ENCODE measurements at regions not wholly inside any gene's neighbourhood (a gene's known extent, or its start where the extent isn't known, plus 50 kb on each side); places are given as distances from the start of the nearest gene placed in this dataset.

DNA sequence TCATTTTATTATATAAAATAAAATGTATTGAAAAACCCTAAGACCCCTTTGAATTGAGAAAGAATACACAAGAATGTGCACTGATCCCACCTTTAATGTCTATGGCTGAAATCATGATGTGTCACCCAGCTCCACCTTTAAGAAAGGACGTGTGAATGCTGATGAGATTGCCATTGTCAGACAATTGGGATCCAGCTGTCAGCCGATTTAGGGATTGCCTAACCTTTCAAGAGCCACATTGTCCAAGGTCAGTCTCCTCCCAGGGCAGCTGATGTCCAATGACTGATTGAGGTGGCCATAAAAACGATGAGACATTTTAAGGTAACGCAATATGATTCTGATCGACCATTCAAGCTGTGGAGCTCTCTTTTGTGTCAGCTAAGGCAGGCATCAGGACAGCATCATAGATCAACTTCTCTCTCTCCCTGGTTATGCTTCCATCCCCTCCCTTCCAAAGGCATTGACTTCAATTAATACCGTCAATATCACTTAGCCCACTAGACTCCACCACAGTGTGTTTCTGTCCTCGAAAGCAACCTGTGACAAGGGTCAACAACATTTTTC lies 1676.4 kb downstream of the PCDH7 start:
- CTCF ChIA-PET, result no interaction called here
- POLR2A ChIA-PET, result no interaction called here
- TF ChIP-seq CTCF (IDR thresholded peaks at IDR 0.05; ENCODE audit: control extremely low read depth, extremely low read depth, low read depth, missing control alignments), result no peak
- DNase-seq (ENCODE audit: extremely low spot score), result no peak

- POLR2A ChIA-PET, result no interaction called here
- no peak for TF ChIP-seq CTCF (IDR thresholded peaks at IDR 0.05; ENCODE audit: control extremely low read depth, extremely low read depth, low read depth, missing control alignments)
- DNase-seq (ENCODE audit: extremely low spot score), result no peak
- CTCF ChIA-PET, result no interaction called here
These were observed 1680.7 kb downstream of the PCDH7 start for GRCh38 chr4:32400870-32401269.

GRCh38 chr4:32417113-32417704 lies 1697.0 kb downstream of the PCDH7 start:
- ChIA-PET POLR2A (no interaction called here), CTCF (interaction anchor here (1.1 kb wide), 1 partner anchor 25 kb away, joined by 3 read pairs; no protein-coding TSS in a partner anchor)
- TF ChIP-seq CTCF (IDR thresholded peaks at IDR 0.05; ENCODE audit: control extremely low read depth, extremely low read depth, low read depth, missing control alignments), result no peak
- no peak for DNase-seq (ENCODE audit: extremely low spot score)

GRCh38 chr4:32423267-32423666 lies 1703.1 kb downstream of the PCDH7 start:
- no peak for DNase-seq (ENCODE audit: extremely low spot score)
- TF ChIP-seq CTCF (IDR thresholded peaks at IDR 0.05; ENCODE audit: control extremely low read depth, extremely low read depth, low read depth, missing control alignments), result no peak
- ChIA-PET POLR2A (no interaction called here), CTCF (no interaction called here)

DNA sequence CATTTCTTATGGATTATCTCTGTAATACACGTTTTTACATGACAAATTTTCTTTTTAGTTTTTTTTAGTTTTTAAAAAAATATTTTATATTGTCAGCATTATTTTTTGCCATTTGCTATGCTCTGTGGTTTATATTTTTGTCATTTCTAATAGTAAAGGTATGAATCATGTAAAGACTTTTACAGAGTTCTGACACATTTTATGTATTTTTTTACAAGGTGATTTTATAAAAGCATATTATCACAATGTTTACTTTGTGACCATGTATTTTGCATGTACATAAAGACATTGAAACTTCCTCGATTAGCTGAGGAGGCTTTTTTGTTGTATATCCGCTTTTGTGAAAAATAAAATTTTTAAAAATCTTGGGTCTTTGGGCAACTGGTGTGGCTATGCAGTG lies 1705.1 kb downstream of the PCDH7 start:
- CTCF ChIA-PET, result no interaction called here
- DNase-seq (ENCODE audit: extremely low spot score), result no peak
- TF ChIP-seq CTCF (IDR thresholded peaks at IDR 0.05; ENCODE audit: control extremely low read depth, extremely low read depth, low read depth, missing control alignments), result no peak
- POLR2A ChIA-PET, result no interaction called here

GRCh38 chr4:32427566-32427965 lies 1707.4 kb downstream of the PCDH7 start:
- TF ChIP-seq CTCF (IDR thresholded peaks at IDR 0.05; ENCODE audit: control extremely low read depth, extremely low read depth, low read depth, missing control alignments), result no peak
- ChIA-PET CTCF (no interaction called here), POLR2A (no interaction called here)
- DNase-seq (ENCODE audit: extremely low spot score), result no peak
